Dendritic cell treated with granulocyte-macrophage colony-stimulating factor and Interleukin-4, amounts not matched to agents 40 ng/mL and 50 ng/mL, for 4 days (primary cell): ENCODE measurements at regions not wholly inside any gene's neighbourhood (a gene's known extent, or its start where the extent isn't known, plus 50 kb on each side); places are given as distances from the start of the nearest gene placed in this dataset.
"Not testable (repeated sequence)": the region's sequence is repeated elsewhere in the genome, so short reads cannot be mapped to it uniquely, and the experiment has no call there.

Experiments
- H3K27ac Mint-ChIP-seq: one replicate; pipeline ENCODE4 v1.8.0; 2022; ENCODE audit warnings: mild to moderate bottlenecking, mixed read lengths
- H3K27me3 Mint-ChIP-seq: one replicate; pipeline ENCODE4 v1.8.0; 2022; ENCODE audit warnings: mild to moderate bottlenecking, mixed read lengths
- H3K36me3 Mint-ChIP-seq: one replicate; pipeline ENCODE4 v1.8.0; 2022; ENCODE audit warnings: low read depth, mixed read lengths
- H3K4me1 Mint-ChIP-seq: one replicate; pipeline ENCODE4 v1.8.0; 2022; ENCODE audit warnings: low read depth, mixed read lengths
- H3K4me3 Mint-ChIP-seq: one replicate; pipeline ENCODE4 v1.8.0; 2022; ENCODE audit warnings: mild to moderate bottlenecking, moderate library complexity, mixed read lengths
- H3K9me3 Mint-ChIP-seq: one replicate; pipeline ENCODE4 v1.8.0; 2022; ENCODE audit warnings: mixed read lengths
- intact Hi-C: fragments of 100-400 bp; cut with micrococcal nuclease; formaldehyde crosslinking; loops from one replicate; pipeline ENCODE4 v1.15.0; 2022

DNA sequence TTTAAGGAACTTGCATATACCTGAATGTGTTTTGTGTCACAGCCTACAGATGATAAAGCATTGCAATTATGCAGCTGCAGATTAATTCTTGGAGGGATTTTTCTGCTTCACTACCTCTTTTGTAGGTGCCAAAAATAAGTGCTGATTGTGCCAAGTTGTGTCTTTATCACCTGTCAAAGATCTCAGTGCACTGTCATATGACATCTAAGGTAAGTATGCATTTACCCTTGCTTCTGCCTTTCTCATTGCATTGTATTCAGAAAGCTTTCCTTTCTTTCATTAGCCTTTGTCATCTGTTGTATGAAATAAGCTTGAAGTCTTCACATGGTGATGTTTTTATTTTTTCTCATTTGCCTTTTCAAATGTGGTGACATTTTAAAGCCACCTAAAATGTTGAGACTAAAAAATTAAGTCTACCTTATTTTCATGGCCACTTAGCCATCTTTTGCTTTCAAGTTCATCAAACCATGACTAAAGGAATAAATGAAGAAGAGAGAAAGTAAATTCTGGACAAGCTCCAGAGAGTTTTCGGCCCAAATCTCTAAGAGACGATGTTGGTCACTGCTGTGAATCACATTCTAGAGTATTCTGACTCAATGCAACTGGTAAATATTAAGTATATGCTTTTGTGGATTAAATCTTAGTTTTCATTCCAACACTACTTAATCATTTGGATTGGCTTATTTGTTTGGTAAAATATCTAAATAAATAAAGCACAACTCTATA, 381.8 kb upstream of the EPHA3 start:
- H3K27ac Mint-ChIP-seq: no peak overlapping the region
- H3K4me3 Mint-ChIP-seq: no peak overlapping the region
- no peaks in the 10 kb centered on the region for H3K36me3 Mint-ChIP-seq
- H3K27me3 Mint-ChIP-seq: no peaks in the 10 kb centered on the region
- intact Hi-C loops: no loop called here
- H3K9me3 Mint-ChIP-seq: peaks cover 26% of the 10 kb centered on the region
- no peaks in the 10 kb centered on the region for H3K4me1 Mint-ChIP-seq

DNA sequence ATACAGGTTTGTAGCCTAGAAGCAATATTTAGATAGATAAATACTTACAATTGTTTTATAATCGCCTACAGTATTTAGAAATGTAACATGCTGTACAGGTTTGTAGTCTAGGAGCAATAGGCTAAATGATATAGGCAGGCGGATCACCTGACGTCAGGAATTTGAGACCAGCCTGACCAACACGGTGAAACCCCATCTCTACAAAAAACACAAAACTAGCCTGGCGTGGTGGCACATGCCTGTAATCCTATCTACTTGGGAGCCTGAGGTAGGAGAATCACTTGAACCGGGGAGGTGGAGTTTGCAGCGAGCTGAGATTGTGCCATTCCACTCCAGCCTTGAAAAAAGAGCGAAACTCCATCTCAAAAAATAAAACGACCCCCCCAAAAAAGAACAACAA, 375.2 kb upstream of the EPHA3 start:
- Mint-ChIP-seq H3K27ac (no peak overlapping the region), H3K9me3 (peaks cover 31% of the 10 kb centered on the region), H3K4me1 (no peaks in the 10 kb centered on the region), H3K36me3 (no peaks in the 10 kb centered on the region), H3K4me3 (no peak overlapping the region), H3K27me3 (no peaks in the 10 kb centered on the region)
- intact Hi-C loops: no loop called here

DNA sequence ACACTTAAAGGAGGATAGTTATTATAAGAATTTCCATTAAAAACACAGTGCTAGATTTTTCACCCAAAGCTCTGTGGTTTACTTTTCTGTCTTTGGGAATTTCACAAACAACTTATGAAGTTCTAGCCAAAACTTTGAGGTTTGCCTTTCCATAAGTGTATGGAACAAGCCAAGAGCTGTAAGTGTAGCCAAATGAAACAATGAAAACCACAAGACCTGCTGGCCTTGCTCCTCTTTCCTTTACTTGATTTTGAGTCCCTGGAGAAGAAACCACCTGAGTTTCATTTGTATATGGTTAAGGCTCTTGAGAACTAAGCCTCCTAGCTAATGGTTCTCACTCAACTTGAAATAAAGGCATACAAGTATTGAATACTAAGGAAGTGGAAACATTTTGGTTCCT, 365.3 kb upstream of the EPHA3 start:
- Mint-ChIP-seq H3K27ac (no peak overlapping the region), H3K9me3 (peaks cover 33% of the 10 kb centered on the region), H3K4me1 (no peaks in the 10 kb centered on the region), H3K27me3 (no peaks in the 10 kb centered on the region), H3K4me3 (no peak overlapping the region), H3K36me3 (no peaks in the 10 kb centered on the region)
- intact Hi-C loops: no loop called here

DNA sequence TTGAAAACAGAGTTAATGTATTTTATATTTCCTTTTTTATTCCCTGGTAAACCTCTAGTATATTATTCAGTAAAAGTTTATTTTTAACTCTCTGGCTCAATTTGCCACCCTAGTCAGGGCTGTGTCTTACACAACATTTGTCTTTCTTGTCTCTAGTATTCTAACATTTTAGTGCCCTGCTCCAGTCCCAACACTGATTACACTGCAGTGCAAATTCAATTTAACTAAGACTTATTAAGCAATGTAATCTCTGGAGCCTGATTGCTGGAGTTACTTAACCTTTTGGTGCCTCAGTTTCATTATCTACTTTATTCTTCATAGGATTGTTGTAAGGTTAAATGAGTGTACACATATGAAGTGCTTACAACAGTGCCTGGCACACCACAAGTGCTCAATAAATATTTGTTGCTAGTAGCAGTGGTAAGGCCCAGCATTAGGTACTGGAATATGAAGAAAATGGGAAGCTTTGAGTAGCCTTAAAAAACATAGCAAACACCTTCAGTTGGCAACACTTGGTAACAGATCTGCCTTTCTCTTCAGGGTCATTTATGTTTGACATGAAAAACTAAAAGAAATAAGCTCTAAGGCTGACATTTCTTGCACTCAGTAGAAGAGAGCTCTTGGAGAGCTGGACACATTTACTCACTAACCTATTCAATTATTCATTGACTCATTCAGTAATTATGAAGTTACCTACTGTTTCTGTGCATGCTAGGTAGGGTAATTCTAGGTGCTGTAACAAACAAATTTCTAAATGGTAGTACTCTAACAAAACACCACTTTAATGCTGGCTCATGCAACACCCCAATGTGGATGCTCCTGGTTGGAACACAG, 364.5 kb upstream of the EPHA3 start:
- no peaks in the 10 kb centered on the region for H3K27me3 Mint-ChIP-seq
- intact Hi-C loops: no loop called here

DNA sequence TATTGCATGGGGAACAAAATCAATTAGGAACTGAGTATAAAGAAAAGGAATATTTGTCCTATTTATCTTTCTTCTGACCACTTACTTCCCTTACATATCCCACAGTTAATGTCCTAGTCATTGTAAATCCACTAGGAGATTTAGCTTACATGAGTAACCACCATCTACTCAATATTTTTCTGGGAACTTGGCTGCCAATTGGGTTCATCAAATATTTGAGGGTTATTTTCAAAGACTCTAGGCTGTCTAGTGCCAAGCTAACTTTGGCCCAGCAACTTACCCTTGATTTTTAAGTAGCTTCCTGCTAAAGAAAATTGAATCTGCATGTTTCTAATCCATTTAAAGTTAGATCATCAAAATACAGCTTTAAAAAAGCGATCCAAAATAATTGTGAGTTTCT, 362.5 kb upstream of the EPHA3 start:
- Mint-ChIP-seq H3K9me3 (peaks cover 43% of the 10 kb centered on the region), H3K27ac (no peak overlapping the region), H3K27me3 (no peaks in the 10 kb centered on the region), H3K4me3 (no peak overlapping the region), H3K4me1 (no peaks in the 10 kb centered on the region), H3K36me3 (no peaks in the 10 kb centered on the region)
- intact Hi-C loops: no loop called here

More for the DNA sequence above, 364.5 kb upstream of the EPHA3 start:
- Mint-ChIP-seq H3K36me3 (no peaks in the 10 kb centered on the region), H3K4me3 (no peak overlapping the region), H3K9me3 (peaks cover 30% of the 10 kb centered on the region), H3K27ac (no peak overlapping the region), H3K4me1 (no peaks in the 10 kb centered on the region)

DNA sequence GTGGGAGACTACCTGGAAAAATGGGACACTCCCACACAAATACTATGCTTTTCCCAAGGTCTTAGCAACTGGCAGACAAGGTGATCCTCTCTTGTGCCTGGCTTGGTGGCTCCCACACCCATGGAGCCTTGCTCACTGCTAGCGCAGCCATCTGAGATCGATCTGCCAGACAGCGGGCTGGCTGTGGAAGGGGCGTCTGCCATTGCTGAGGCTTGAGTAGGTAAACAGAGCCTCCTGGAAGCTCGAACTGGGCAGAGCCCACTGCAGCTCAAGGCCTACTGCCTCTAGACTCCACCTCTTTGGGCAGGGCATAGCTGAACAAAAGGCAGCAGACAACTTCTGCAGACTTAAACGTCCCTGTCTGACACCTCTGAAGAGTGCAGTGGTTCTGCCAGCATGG, 360.3 kb upstream of the EPHA3 start:
- H3K27me3 Mint-ChIP-seq, H3K4me1 Mint-ChIP-seq, H3K4me3 Mint-ChIP-seq, H3K27ac Mint-ChIP-seq, intact Hi-C loops, H3K36me3 Mint-ChIP-seq: not testable (repeated sequence)
- peaks cover 47% of the 10 kb centered on the region for H3K9me3 Mint-ChIP-seq

DNA sequence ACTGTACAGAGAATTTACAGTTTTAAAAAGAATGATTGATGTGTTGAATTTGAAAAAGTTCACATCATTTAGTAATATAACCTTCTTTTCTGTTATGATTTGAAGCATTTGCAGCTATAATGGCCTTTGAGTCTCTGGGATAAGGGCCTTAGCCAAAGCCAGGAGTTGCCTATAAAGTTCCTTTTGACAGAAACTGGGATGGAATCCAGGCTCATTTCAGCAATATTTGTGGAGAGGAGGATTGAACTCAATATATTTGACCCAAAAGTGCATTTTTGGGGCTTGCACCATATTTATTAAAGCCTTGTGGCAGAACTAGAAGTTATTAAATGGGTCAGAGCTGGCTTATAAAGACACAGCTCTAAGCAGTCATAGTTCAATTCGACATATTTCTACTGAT, 348.7 kb upstream of the EPHA3 start:
- H3K27me3 Mint-ChIP-seq: no peaks in the 10 kb centered on the region
- H3K9me3 Mint-ChIP-seq: peaks cover 21% of the 10 kb centered on the region
- intact Hi-C loops: no loop called here
- H3K4me3 Mint-ChIP-seq: no peak overlapping the region
- H3K36me3 Mint-ChIP-seq: no peaks in the 10 kb centered on the region
- no peak overlapping the region for H3K27ac Mint-ChIP-seq
- no peaks in the 10 kb centered on the region for H3K4me1 Mint-ChIP-seq

DNA sequence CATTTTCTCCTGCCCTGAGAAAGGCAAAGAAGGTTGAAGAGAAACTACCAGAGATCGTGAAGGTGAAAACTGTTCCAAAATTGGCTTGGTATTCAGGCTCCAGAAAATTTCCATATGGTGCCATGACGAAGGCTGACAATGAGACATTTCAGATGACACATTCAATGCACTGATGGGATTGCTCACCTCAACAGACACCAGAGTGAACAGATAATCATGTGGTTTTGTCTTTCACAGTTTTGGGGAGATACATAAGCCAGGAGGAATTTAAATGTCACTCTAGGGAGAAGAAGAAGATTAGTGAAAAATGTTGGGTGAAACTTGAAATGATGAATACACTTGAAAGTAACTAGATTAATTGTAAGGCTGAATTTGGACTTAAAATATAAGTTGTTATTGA, 339.7 kb upstream of the EPHA3 start:
- Mint-ChIP-seq H3K36me3 (no peaks in the 10 kb centered on the region), H3K9me3 (peaks cover 42% of the 10 kb centered on the region), H3K27ac (no peak overlapping the region), H3K4me3 (no peak overlapping the region), H3K4me1 (no peaks in the 10 kb centered on the region), H3K27me3 (no peaks in the 10 kb centered on the region)
- intact Hi-C loops: no loop called here

DNA sequence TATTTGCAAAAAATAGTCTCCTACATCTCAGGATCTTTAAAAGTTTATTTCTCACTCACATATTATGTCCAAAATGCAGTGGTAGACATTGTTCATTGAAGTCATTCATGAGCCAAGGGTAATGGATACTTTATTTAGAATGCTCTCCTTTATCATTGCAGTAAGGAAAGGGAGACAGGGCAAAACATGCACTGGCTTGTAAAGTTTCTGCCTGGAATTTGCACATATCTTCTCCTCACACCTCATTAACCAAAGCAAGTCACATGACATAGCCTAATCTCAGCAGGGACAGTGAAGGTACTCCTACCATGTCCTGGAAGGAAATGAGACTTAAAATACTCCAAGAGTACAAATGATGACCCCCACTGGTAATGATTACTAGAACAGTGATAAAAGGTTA, 333.7 kb upstream of the EPHA3 start:
- Mint-ChIP-seq H3K27me3 (no peaks in the 10 kb centered on the region), H3K27ac (no peak overlapping the region)
- intact Hi-C loops: no loop called here

DNA sequence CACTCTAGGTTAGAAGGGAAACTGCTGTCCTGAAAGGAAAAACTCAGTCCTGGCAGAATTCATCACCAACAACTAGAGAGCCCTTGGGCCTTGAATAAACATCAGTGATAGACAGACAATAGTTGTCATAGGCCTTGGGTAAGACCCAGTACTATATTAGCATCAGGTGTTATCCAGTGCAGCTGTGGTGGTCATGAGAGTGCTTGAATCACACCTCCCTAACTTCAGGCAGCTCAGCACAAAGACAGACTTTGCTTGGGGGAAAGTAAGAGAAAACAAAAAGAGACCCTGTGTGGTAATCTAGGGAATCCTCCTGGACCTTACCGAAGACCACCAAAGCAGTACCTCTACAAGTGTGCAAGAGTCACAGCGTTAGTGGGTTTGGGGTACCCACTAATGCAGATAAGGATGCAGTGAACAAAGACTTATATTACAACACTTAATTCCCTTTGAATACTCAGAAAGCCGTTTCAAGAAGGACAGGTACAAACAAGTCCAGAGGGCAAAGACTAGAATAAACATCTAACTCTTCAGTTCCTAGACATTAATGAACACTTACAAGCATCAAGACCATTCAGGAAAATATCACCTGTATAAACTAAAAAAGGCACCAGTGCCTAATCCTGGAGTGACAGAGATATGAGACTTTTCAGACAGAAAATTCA, 332.3 kb upstream of the EPHA3 start:
- Mint-ChIP-seq H3K9me3 (peaks cover 50% of the 10 kb centered on the region), H3K27me3 (no peaks in the 10 kb centered on the region), H3K36me3 (no peaks in the 10 kb centered on the region), H3K4me3 (no peak overlapping the region), H3K4me1 (no peaks in the 10 kb centered on the region), H3K27ac (no peak overlapping the region)
- intact Hi-C loops: no loop called here

More for the DNA sequence above, 333.7 kb upstream of the EPHA3 start:
- Mint-ChIP-seq H3K4me1 (no peaks in the 10 kb centered on the region), H3K4me3 (no peak overlapping the region), H3K9me3 (peaks cover 63% of the 10 kb centered on the region), H3K36me3 (no peaks in the 10 kb centered on the region)

DNA sequence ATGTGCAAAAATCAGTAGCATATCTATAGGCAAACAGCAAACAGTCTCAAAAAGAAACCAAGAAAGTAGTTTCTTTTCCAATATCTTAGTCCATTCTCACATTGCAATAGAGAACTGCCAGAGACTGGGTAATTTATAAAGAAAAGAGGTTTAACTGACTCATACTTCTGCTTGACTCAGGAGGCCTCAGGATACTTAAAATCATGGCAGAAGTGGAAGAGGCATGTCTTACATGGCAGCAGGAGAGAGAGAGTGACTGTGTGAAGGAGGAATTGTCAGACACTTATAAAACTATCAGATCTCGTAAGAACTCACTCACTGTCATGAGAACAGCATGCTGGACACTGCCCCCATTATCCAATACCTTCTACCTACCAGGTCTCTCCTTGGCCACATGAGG, 327.9 kb upstream of the EPHA3 start:
- Mint-ChIP-seq H3K4me3 (no peak overlapping the region), H3K9me3 (peaks cover 33% of the 10 kb centered on the region), H3K36me3 (no peaks in the 10 kb centered on the region), H3K4me1 (no peaks in the 10 kb centered on the region), H3K27me3 (no peaks in the 10 kb centered on the region), H3K27ac (no peak overlapping the region)
- intact Hi-C loops: no loop called here

DNA sequence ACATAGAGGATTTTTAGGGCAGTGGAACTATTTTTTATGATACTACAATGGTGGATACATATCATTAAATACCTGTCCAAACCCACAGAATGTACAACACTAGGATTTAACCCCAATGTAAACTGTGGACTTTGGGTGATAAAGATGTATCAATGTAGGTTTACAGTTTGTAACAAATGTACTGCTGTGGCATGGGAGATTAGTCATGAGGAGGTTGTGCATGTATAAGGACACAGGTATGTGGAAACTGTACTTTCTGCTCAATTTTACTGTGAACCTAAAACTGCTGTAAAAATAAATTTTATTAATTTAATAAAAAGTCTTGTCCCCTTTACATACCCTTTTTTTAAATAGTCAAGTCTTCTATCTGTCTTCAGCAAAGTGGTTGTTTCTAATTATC, 322.5 kb upstream of the EPHA3 start:
- Mint-ChIP-seq H3K27ac (no peak overlapping the region), H3K4me1 (no peaks in the 10 kb centered on the region), H3K4me3 (no peak overlapping the region), H3K9me3 (peaks cover 42% of the 10 kb centered on the region), H3K36me3 (no peaks in the 10 kb centered on the region), H3K27me3 (no peaks in the 10 kb centered on the region)
- intact Hi-C loops: no loop called here

DNA sequence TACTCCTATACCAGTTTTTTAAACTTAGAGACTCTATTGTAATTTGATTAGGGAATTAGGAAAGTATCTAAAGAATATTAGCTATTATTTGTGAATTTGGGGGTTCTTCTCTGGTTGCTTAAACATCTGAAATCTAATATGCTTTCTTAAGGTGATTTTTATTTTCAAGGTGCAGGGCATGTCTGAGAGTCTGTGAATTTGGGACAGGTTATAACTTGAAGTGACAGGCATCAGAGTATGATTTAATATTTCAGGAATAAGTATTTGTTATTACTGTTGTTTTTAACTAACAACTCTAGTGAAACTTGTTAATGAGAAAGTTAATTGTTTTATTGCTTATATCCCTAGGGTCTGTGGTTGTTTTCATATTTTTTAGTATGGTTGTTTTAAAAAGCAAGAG, 321.6 kb upstream of the EPHA3 start:
- Mint-ChIP-seq H3K36me3 (no peaks in the 10 kb centered on the region), H3K4me3 (no peak overlapping the region), H3K27me3 (no peaks in the 10 kb centered on the region), H3K9me3 (peaks cover 39% of the 10 kb centered on the region), H3K4me1 (no peaks in the 10 kb centered on the region), H3K27ac (no peak overlapping the region)
- intact Hi-C loops: no loop called here

DNA sequence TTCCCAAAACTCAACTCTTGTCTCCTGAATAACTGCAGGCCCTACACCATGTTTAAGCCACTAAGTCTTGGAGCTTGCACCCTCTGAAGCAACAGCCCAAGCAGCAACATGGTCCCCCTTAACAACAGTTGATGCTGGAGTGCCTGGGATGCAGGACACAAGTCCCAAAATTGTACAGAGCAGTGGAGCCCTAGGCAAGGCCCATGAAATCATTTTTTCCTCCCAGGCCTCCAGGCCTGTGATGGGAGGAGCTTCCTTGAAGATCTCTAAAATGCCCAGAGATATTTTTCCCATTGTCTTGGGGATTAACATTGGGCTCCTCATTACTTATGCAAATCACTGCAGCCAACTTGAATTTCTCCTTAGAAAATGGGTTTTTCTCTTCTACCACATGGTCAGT, 311.9 kb upstream of the EPHA3 start:
- no peak overlapping the region for H3K27ac Mint-ChIP-seq
- H3K27me3 Mint-ChIP-seq: no peaks in the 10 kb centered on the region
- H3K4me1 Mint-ChIP-seq: no peaks in the 10 kb centered on the region
- no peak overlapping the region for H3K4me3 Mint-ChIP-seq
- intact Hi-C loops: no loop called here
- H3K36me3 Mint-ChIP-seq: no peaks in the 10 kb centered on the region
- peaks cover 68% of the 10 kb centered on the region for H3K9me3 Mint-ChIP-seq
